Spleen (tissue), 11 donors: ENCODE measurements at regions not wholly inside any gene's neighbourhood (a gene's known extent, or its start where the extent isn't known, plus 50 kb on each side); places are given as distances from the start of the nearest gene placed in this dataset.

Experiments
- DNase-seq: peaks from one replicate; pipeline ENCODE4 v3.0.0-alpha.2; 2020
- H3K27ac ChIP-seq, 8 donors: fragments of 200-600 bp; sonication (generic) in 7 of 8; 1 replicate in 4 of 8; 2 replicates in 4 of 8; pipeline versions ENCODE4 v1.5.0 to v1.8.0; 2016 to 2021; ENCODE audit warnings: inconsistent platforms in 4 of 8, mild to moderate bottlenecking in 4 of 8, moderate library complexity in 1 of 8
- H3K27me3 ChIP-seq, 7 donors: fragments of 200-600 bp; sonication (generic) in 6 of 7; replicated peaks in 1 of 7; 1 replicate in 4 of 7; 2 replicates in 3 of 7; pipeline versions ENCODE4 v1.5.0 to v1.8.0; 2016 to 2021; ENCODE audit warnings: inconsistent platforms in 3 of 7, mild to moderate bottlenecking in 1 of 7
- H3K36me3 ChIP-seq, 6 donors: fragments of 200-600 bp; sonication (generic) in 5 of 6; 1 replicate in 4 of 6; 2 replicates in 2 of 6; pipeline versions ENCODE4 v1.5.0 to v1.8.0; 2016 to 2021; ENCODE audit warnings: inconsistent platforms in 2 of 6
- H3K4me1 ChIP-seq, 6 donors: fragments of 200-600 bp; sonication (generic) in 5 of 6; 1 replicate in 3 of 6; 2 replicates in 3 of 6; pipeline versions ENCODE4 v1.5.0 to v1.8.0; 2016 to 2021; ENCODE audit warnings: inconsistent platforms in 3 of 6
- H3K4me3 ChIP-seq, 8 donors: fragments of 200-600 bp; sonication (generic) in 7 of 8; 1 replicate in 4 of 8; 2 replicates in 4 of 8; pipeline versions ENCODE4 v1.5.0 to v1.8.0; 2016 to 2021; ENCODE audit warnings: inconsistent platforms in 4 of 8, mild to moderate bottlenecking in 4 of 8, moderate library complexity in 2 of 8
- H3K9me3 ChIP-seq, 8 donors: fragments of 200-600 bp; sonication (generic) in 7 of 8; 1 replicate in 4 of 8; 2 replicates in 4 of 8; pipeline versions ENCODE4 v1.5.0 to v1.8.0; 2016 to 2021; ENCODE audit warnings: inconsistent platforms in 4 of 8
- POLR2A ChIP-seq, 3 donors: fragments of 450-650 bp; IDR thresholded peaks; one replicate each; pipeline ENCODE4 v1.5.1; 2017; ENCODE audit warnings: antibody characterized with exemption in 3 of 3, mild to moderate bottlenecking in 1 of 3
- POLR2AphosphoS5 ChIP-seq, 3 donors: sonication (generic); formaldehyde crosslinking; IDR thresholded peaks; one replicate each; pipeline ENCODE4 v1.5.1; 2017; ENCODE audit warnings: antibody characterized with exemption in 3 of 3
- WGBS, 5 donors: extraction: QIAGEN DNeasy Blood & Tissue Kit in 3 of 5; methylation state at CpG; one replicate each; pipeline versions ENCODE4 v1.1.5 to v1.1.7; 2013 to 2018; 5-methylcytosine and 5-hydroxymethylcytosine counted together
- intact Hi-C: fragments of 100-400 bp; cut with DNase I; formaldehyde crosslinking; loops from one replicate; pipeline ENCODE4 v1.15.0; 2023; ENCODE audit warnings: low total_unique reads
- TF ChIP-seq, protein P1 (sequence below), 11 experiments: fragments of 200-600 bp in 7 of 11; fragments of 450-650 bp in 4 of 11; sonication (generic) in 4 of 11; IDR thresholded peaks in 8 of 11; conservative IDR thresholded peaks in 3 of 11; 1 replicate in 7 of 11; 2 replicates in 4 of 11; pipeline versions ENCODE4 v1.4.0 to v1.8.0; 2016 to 2021; ENCODE audit warnings: antibody characterized with exemption in 11 of 11, inconsistent platforms in 4 of 11, mild to moderate bottlenecking in 1 of 11
- donor health status: healthy with polysubstance abuse.
- donor health status: DM: no; HTN: no; CAD: no; lungs with moderate emphysema.
- donor health status: DM: no; HTN: no; CAD: no.
- donor health status: Bipolar disorder and iron deficiency.
- donor health status: healthy.
- donor health status: DM: no; HTN: no; CAD: no.
- donor health status: DM: yes; HTN: yes; CAD: no.

DNA sequence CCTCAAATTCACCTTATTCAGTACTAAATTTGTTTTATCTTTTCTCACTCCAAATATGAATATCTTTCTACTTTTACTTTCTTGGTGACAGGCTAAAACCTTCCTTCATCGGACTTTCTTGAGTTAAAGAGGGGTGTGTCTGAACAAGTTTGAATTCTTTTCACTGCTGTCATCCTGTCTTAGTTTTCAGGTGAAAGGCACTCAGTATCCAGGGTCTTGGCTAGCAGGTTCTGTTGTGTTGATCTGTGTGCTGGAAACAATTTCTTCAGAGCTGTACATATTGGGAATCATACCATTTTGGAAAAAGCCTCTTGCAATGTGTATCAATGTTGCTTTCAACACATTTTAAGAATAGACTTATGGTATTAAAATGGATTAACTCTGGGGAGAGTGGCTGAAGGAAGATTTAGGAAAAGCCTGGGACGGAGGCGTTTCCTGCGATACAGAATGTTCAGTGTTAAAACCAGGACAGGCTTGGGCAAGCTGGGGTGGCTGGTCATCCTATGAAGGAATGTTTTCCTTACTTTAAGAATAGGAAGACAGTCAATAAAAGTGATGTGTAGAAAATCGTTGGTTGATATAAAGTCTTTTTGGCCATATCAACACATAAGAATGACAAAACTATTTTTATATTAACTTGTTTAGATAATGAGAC is 350.7 kb upstream of the SPRED2 start:
- H3K27me3 ChIP-seq: peaks cover 0 to 1% (median 0%) of the 10 kb centered on the region in 7 donors
- intact Hi-C loops: no loop called here
- no peaks in the 10 kb centered on the region for H3K9me3 ChIP-seq
- TF ChIP-seq POLR2AphosphoS5 (IDR thresholded peaks at IDR 0.05) (no peak), POLR2A (IDR thresholded peaks at IDR 0.05) (no peak)
- TF ChIP-seq, protein P1, sequence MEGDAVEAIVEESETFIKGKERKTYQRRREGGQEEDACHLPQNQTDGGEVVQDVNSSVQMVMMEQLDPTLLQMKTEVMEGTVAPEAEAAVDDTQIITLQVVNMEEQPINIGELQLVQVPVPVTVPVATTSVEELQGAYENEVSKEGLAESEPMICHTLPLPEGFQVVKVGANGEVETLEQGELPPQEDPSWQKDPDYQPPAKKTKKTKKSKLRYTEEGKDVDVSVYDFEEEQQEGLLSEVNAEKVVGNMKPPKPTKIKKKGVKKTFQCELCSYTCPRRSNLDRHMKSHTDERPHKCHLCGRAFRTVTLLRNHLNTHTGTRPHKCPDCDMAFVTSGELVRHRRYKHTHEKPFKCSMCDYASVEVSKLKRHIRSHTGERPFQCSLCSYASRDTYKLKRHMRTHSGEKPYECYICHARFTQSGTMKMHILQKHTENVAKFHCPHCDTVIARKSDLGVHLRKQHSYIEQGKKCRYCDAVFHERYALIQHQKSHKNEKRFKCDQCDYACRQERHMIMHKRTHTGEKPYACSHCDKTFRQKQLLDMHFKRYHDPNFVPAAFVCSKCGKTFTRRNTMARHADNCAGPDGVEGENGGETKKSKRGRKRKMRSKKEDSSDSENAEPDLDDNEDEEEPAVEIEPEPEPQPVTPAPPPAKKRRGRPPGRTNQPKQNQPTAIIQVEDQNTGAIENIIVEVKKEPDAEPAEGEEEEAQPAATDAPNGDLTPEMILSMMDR (IDR thresholded peaks at IDR 0.05 in 8 of 11, conservative IDR thresholded peaks at IDR 0.05 in 3 of 11): no peak
- WGBS, 5 donors: 74 to 92% (median 89%) methylated on average over 5 of the region's 5 CpGs
- no peak for DNase-seq
- no peak overlapping the region for H3K27ac ChIP-seq
- no peaks in the 10 kb centered on the region for H3K36me3 ChIP-seq
- no peak overlapping the region for H3K4me3 ChIP-seq
- H3K4me1 ChIP-seq: no peaks in the 10 kb centered on the region

DNA sequence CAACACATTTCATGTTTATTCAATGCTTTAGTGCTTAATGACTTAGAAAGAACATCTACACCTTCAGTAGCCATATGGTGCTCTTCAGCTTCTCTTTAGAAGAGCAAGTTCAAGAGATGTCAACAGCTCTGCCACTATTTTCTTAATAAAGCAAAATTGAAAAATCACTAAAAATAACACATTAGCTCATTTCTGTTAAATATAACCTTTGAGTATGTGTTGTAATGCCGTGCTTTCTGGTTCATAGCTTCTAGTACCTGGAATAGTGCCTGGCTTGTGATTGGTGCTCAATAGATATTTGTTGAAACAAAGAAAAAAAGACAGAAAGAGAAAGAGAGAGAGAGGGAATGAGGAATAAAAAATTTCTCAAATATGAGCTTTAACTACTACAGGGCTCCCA is 349.8 kb upstream of the SPRED2 start:
- Histone ChIP-seq H3K9me3 (no peaks in the 10 kb centered on the region), H3K27ac (no peak overlapping the region), H3K36me3 (no peaks in the 10 kb centered on the region), H3K27me3 (no peaks in the 10 kb centered on the region), H3K4me3 (no peak overlapping the region), H3K4me1 (no peaks in the 10 kb centered on the region)
- no peak for TF ChIP-seq POLR2AphosphoS5 (IDR thresholded peaks at IDR 0.05)
- intact Hi-C loops: no loop called here
- WGBS, 5 donors: 50 to 83% (median 71%) methylated on average over 1 of the region's 1 CpG
- DNase-seq: no peak

GRCh38 chr2:65781756-65782155 is 349.4 kb upstream of the SPRED2 start:
- no peaks in the 10 kb centered on the region for H3K4me1 ChIP-seq
- H3K36me3 ChIP-seq: no peaks in the 10 kb centered on the region
- TF ChIP-seq, protein P1 (IDR thresholded peaks at IDR 0.05 in 8 of 11, conservative IDR thresholded peaks at IDR 0.05 in 3 of 11): no peak
- no peak for TF ChIP-seq POLR2A (IDR thresholded peaks at IDR 0.05)
- TF ChIP-seq POLR2AphosphoS5 (IDR thresholded peaks at IDR 0.05): no peak
- intact Hi-C loops: no loop called here
- no peaks in the 10 kb centered on the region for H3K27me3 ChIP-seq
- no peak overlapping the region for H3K4me3 ChIP-seq
- DNase-seq: no peak
- H3K9me3 ChIP-seq: no peaks in the 10 kb centered on the region
- no peak overlapping the region for H3K27ac ChIP-seq

DNA sequence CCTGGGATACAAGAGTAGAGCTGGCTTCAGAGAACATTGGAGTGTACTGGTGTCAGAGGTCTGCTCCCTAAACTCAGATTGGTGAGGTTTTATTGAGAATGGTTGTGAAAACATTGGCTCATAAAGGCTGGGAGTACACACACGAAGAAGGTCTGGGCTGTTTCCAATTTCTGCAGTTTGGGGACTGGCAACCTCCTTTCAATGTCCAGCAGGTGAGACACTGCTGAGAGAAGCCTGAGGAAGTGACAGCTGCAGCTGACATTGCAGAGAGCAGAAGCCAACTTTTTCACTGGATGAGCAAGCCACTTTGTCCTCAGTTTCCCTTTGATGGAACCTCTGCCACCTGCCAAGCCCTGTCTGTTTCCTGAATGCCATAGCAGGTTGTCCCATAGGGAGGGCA is 346.6 kb upstream of the SPRED2 start:
- H3K27ac ChIP-seq: no peak overlapping the region
- no peaks in the 10 kb centered on the region for H3K36me3 ChIP-seq
- TF ChIP-seq, protein P1 (IDR thresholded peaks at IDR 0.05 in 8 of 11, conservative IDR thresholded peaks at IDR 0.05 in 3 of 11): no peak
- TF ChIP-seq POLR2A (IDR thresholded peaks at IDR 0.05) (no peak), POLR2AphosphoS5 (IDR thresholded peaks at IDR 0.05) (no peak)
- DNase-seq: no peak
- H3K27me3 ChIP-seq: no peaks in the 10 kb centered on the region
- intact Hi-C loops: no loop called here
- no peaks in the 10 kb centered on the region for H3K4me1 ChIP-seq
- WGBS, 5 donors: 47 to 75% (median 65%) methylated on average over 1 of the region's 1 CpG
- H3K9me3 ChIP-seq: no peaks in the 10 kb centered on the region
- no peak overlapping the region for H3K4me3 ChIP-seq

DNA sequence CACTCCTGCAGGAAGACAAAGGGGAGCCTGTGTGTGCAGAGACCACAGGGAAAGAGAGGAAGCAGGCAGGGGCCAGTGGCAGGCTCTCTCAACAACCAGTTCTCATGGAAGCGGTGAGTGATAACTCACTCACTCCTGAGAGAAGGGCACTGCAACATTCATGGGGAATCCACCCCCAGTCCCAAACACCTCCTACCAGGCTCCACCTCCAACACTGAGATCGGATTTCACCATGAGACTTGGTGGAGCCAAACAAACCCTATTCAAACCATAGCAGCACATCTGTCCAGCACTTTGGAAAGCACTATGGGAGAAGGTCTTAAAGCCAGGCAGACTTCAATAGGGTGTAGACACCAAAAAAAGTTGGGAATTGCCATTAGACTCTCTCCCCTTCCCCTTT is 345.7 kb upstream of the SPRED2 start:
- intact Hi-C loops: no loop called here
- DNase-seq: no peak
- H3K27me3 ChIP-seq: no peaks in the 10 kb centered on the region
- H3K4me3 ChIP-seq: no peak overlapping the region
- no peak for TF ChIP-seq POLR2AphosphoS5 (IDR thresholded peaks at IDR 0.05)
- TF ChIP-seq, protein P1 (IDR thresholded peaks at IDR 0.05 in 8 of 11, conservative IDR thresholded peaks at IDR 0.05 in 3 of 11): no peak
- TF ChIP-seq POLR2A (IDR thresholded peaks at IDR 0.05): no peak
- 75 to 96% (median 89%) methylated on average over 2 of the region's 2 CpGs for WGBS, 5 donors
- H3K9me3 ChIP-seq: no peaks in the 10 kb centered on the region
- no peaks in the 10 kb centered on the region for H3K4me1 ChIP-seq
- no peak overlapping the region for H3K27ac ChIP-seq
- H3K36me3 ChIP-seq: no peaks in the 10 kb centered on the region
